Pancreas (tissue), 10 donors: ENCODE measurements at regions not wholly inside any gene's neighbourhood (a gene's known extent, or its start where the extent isn't known, plus 50 kb on each side); places are given as distances from the start of the nearest gene placed in this dataset.

Experiments
- ATAC-seq, 4 donors: fragments of 200-7000 bp; cut with Tn5 transposase; one replicate each; pipeline versions ENCODE4 v1.8.0 to v1.9.1; 2020; ENCODE audit warnings: mild to moderate bottlenecking in 4 of 4, moderate library complexity in 4 of 4
- DNase-seq, 6 donors: peaks; one replicate each; pipeline ENCODE4 v3.0.0-alpha.2; 2020
- FAIRE-seq: peaks from 2 replicates; lab custom pipeline; 2012; peaks lifted over from hg19 to GRCh38; lab: Jason Lieb, UNC
- H3K27ac ChIP-seq, 4 donors: fragments of 200-600 bp; sonication (generic); 1 replicate in 3 of 4; 2 replicates in 1 of 4; pipeline versions ENCODE4 v1.5.0 to v1.8.0; 2020
- H3K27me3 ChIP-seq, 4 donors: fragments of 200-600 bp; one replicate each; pipeline ENCODE4 v1.8.0; 2021
- H3K36me3 ChIP-seq, 3 donors: fragments of 200-600 bp; sonication (generic) in 1 of 3; one replicate each; pipeline versions ENCODE4 v1.5.0 to v1.8.0; 2020 to 2021
- H3K4me1 ChIP-seq, 3 donors: fragments of 200-600 bp; one replicate each; pipeline ENCODE4 v1.8.0; 2021
- H3K4me3 ChIP-seq, 4 donors: fragments of 200-600 bp; sonication (generic) in 2 of 4; one replicate each; pipeline versions ENCODE4 v1.5.0 to v1.8.0; 2020 to 2021
- H3K9me3 ChIP-seq, 4 donors: fragments of 200-600 bp; one replicate each; pipeline ENCODE4 v1.8.0; 2021
- WGBS, 2 donors: extraction: QIAGEN DNeasy Blood & Tissue Kit; methylation state at CpG; one replicate each; pipeline ENCODE4 v1.1.7; 2013; 5-methylcytosine and 5-hydroxymethylcytosine counted together
- intact Hi-C, 3 donors: fragments of 100-400 bp; cut with DNase I; formaldehyde crosslinking; loops; one replicate each; pipeline versions ENCODE4 v1.11.1 to v1.14.2; 2022
- TF ChIP-seq, protein P1 (sequence below), 4 donors: fragments of 200-600 bp; sonication (generic) in 3 of 4; IDR thresholded peaks; one replicate each; pipeline versions ENCODE4 v1.5.0 to v1.8.0; 2021; ENCODE audit warnings: antibody characterized with exemption in 4 of 4
- donor health status: healthy with polysubstance abuse.
- donor health status: DM: no; HTN: no; CAD: no; lungs with moderate emphysema.
- donor health status: DM: no; HTN: no; CAD: no.
- donor health status: control.
- donor health status: control.
- donor health status: Bipolar disorder and iron deficiency.
- donor health status: DM: yes; HTN: yes; CAD: no.
- donor health status: DM: no; HTN: no; CAD: no.
- donor health status: DM: no; HTN: no; CAD: no.
- donor health status: DM: yes; HTN: yes; CAD: no.

DNA sequence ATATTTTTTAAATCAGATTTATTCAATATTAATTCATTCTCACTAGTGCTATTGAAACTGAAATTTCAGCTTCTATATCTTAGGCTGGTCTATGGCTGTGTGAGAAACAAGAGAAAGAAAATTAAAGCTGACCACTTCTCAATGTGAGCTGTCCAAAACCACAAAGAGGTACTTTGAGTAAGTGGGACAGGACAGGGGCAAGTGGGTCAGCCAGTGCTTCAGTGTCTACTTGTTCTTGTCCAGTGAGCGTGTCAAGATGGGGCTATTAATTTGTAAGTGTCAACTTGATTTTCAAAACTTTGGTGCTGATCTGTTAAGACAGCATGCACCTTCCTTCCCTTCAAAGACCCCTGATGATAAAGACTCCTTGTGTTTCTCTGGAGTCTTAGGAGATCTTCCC is 533.9 kb downstream of the PLPP3 start:
- H3K9me3 ChIP-seq: no peaks in the 10 kb centered on the region
- H3K27me3 ChIP-seq: no peaks in the 10 kb centered on the region
- ATAC-seq: no peak
- no peaks in the 10 kb centered on the region for H3K4me1 ChIP-seq
- no peak overlapping the region for H3K4me3 ChIP-seq
- TF ChIP-seq, protein P1, sequence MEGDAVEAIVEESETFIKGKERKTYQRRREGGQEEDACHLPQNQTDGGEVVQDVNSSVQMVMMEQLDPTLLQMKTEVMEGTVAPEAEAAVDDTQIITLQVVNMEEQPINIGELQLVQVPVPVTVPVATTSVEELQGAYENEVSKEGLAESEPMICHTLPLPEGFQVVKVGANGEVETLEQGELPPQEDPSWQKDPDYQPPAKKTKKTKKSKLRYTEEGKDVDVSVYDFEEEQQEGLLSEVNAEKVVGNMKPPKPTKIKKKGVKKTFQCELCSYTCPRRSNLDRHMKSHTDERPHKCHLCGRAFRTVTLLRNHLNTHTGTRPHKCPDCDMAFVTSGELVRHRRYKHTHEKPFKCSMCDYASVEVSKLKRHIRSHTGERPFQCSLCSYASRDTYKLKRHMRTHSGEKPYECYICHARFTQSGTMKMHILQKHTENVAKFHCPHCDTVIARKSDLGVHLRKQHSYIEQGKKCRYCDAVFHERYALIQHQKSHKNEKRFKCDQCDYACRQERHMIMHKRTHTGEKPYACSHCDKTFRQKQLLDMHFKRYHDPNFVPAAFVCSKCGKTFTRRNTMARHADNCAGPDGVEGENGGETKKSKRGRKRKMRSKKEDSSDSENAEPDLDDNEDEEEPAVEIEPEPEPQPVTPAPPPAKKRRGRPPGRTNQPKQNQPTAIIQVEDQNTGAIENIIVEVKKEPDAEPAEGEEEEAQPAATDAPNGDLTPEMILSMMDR (IDR thresholded peaks at IDR 0.05): no peak
- H3K36me3 ChIP-seq: no peaks in the 10 kb centered on the region
- intact Hi-C loops: no loop called here
- H3K27ac ChIP-seq: no peak overlapping the region
- no peak for DNase-seq
- no peak for FAIRE-seq
- 88 to 93% methylated on average over 1 of the region's 1 CpG for WGBS, 2 donors

DNA sequence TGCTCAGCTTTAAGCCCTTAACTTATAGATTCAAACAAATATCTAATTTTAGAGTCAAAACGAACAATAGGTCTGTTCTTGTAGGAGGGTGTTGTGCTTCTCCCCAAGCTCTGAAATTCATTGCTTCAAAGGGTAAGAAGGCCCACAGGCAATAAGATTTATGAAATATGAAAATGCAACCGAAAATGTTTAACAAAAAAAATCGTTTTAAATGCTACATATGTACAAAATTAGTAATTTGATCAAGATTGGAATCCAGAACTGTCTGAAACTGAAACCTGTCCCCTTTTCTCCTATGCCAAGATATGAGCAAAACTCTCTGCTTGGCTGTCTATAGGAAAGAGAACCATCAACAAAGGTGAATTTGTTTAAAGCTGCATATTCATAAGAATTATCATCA is 534.3 kb downstream of the PLPP3 start:
- no peak for FAIRE-seq
- no peak overlapping the region for H3K27ac ChIP-seq
- H3K4me3 ChIP-seq: no peak overlapping the region
- H3K4me1 ChIP-seq: no peaks in the 10 kb centered on the region
- H3K9me3 ChIP-seq: no peaks in the 10 kb centered on the region
- no peak for DNase-seq
- TF ChIP-seq, protein P1 (IDR thresholded peaks at IDR 0.05): no peak
- H3K27me3 ChIP-seq: no peaks in the 10 kb centered on the region
- no peak for ATAC-seq
- 40 to 51% methylated on average over 3 of the region's 3 CpGs for WGBS, 2 donors
- no peaks in the 10 kb centered on the region for H3K36me3 ChIP-seq
- intact Hi-C loops: no loop called here

DNA sequence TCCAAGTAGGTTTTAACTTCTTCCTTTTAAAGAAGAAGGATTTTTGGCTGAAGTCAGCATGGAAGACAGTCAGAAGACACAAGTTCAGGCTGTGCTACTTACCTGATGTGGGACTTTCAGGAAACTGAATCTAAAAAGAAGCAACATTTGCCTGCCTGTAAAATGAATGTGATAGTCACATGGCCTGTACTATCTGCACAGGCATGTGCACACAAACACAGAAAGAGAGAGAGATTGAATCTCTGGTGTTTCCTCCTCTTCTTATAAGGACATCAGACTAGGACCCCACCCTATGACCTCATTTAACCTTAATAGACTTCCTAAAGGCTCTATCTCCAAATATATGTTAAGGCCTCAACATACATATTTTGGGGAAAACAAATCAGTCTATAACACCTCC is 542.9 kb downstream of the PLPP3 start:
- intact Hi-C loops: no loop called here
- Histone ChIP-seq H3K4me1 (no peaks in the 10 kb centered on the region), H3K36me3 (no peaks in the 10 kb centered on the region), H3K9me3 (no peaks in the 10 kb centered on the region), H3K4me3 (no peak overlapping the region), H3K27me3 (no peaks in the 10 kb centered on the region), H3K27ac (no peak overlapping the region)
- FAIRE-seq (no peak), ATAC-seq (no peak), DNase-seq (no peak)
- TF ChIP-seq, protein P1 (IDR thresholded peaks at IDR 0.05): no peak

DNA sequence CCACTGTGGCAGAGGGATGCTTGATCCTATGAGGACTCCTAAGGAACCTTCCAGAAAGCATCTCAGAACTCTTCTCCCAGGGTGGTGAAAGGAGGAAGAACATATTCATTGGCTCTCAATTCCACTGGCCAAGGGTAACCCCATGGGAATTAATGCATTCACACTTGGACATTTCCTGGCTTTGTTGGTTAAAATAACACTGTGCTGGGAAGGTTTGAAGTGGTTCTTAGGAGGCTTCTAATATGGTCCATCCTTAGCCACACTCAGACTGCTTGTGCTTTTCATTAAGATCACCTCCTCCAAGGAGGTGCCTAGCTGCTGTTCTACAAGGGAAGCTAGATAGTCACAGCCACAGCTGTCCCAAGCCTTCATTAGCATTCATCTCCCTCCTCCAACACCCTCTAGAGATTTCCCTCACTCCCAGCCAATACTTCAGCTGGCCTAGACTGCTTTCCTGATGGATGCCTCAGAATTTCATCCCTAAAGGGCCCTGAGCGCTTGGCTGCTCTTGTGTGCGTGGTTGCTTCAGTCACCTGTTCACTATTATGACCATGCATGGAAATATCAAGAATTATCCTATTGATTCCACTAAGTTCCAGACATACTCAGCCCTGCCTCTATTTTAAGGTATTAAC is 544.4 kb downstream of the PLPP3 start:
- DNase-seq (no peak), ATAC-seq (no peak), FAIRE-seq (no peak)
- no peaks in the 10 kb centered on the region for H3K4me1 ChIP-seq
- H3K4me3 ChIP-seq: no peak overlapping the region
- no peak overlapping the region for H3K27ac ChIP-seq
- 96 to 100% methylated on average over 2 of the region's 2 CpGs for WGBS, 2 donors
- no peaks in the 10 kb centered on the region for H3K27me3 ChIP-seq
- H3K36me3 ChIP-seq: no peaks in the 10 kb centered on the region
- TF ChIP-seq, protein P1 (IDR thresholded peaks at IDR 0.05): no peak
- intact Hi-C loops: no loop called here
- no peaks in the 10 kb centered on the region for H3K9me3 ChIP-seq

DNA sequence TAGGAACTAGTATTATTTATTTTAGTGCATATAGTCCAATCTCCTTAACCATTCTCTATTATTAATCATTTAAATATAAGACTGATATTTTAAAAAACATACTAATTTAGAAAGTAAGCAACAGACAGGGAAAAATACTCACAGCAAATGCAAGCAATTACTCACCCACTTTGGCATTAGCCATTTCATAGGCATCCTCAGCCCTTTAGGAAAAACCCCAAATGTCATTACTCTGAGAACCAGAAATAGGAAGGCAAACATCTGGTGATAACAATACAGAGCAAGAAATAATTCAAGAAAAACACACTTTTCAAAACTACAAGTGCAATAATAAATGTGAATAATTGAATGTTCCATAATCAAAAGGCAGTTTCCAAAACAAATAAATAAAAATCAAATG is 545.1 kb downstream of the PLPP3 start:
- ATAC-seq (no peak), DNase-seq (no peak), FAIRE-seq (no peak)
- TF ChIP-seq, protein P1 (IDR thresholded peaks at IDR 0.05): no peak
- peaks cover 0 to 3% (median 0%) of the 10 kb centered on the region in 3 donors for H3K4me1 ChIP-seq
- H3K27me3 ChIP-seq: no peaks in the 10 kb centered on the region
- intact Hi-C loops: no loop called here
- no peak overlapping the region for H3K27ac ChIP-seq
- H3K36me3 ChIP-seq: no peaks in the 10 kb centered on the region
- H3K4me3 ChIP-seq: no peak overlapping the region
- H3K9me3 ChIP-seq: no peaks in the 10 kb centered on the region
